ENCODE measurements at regions not wholly inside any gene's neighbourhood (a gene's known extent, or its start where the extent isn't known, plus 50 kb on each side); places are given as distances from the start of the nearest gene placed in this dataset.
A peak's percentile ranks its signal among the peaks of the same experiment; 100 is the strongest.

DNA sequence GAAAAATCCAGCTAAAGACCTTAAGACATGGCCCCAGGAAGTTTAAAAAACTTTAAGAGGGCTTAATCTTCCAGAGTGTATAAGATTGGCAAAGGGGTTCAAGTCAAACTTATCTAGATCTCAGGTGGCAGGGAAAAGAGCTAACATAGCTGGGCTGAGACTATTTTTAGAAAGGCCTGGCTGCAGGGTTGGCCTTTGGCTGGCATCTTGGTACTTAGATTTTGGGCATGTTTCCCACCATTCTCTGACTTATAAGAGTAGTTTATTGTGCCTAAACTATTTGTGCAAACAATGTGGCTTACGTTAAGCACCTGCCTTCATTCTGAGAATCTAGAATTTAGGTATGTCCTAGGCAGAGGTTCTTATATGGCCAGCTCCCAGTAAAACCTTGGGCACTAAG is 214.0 kb upstream of the MIS18BP1 start:
- TF ChIP-seq CTCF (conservative IDR thresholded peaks at IDR 0.05; ENCODE audit: control insufficient read depth, insufficient read depth, low read depth, low read length), result no peak
- no peak for DNase-seq (ENCODE audit: low read depth)
- H3K4me3 ChIP-seq (ENCODE audit: control insufficient read depth, low read depth, low read length), result no peak overlapping the region

GRCh38 chr14:45434221-45434620 is 181.2 kb upstream of the MIS18BP1 start:
- DNase-seq (ENCODE audit: low read depth), result no peak
- TF ChIP-seq CTCF (conservative IDR thresholded peaks at IDR 0.05; ENCODE audit: control insufficient read depth, insufficient read depth, low read depth, low read length), result no peak
- H3K4me3 ChIP-seq (ENCODE audit: control insufficient read depth, low read depth, low read length), result no peak overlapping the region

- peak; percentile 52 for DNase-seq (ENCODE audit: low read depth)
- no peak overlapping the region for H3K4me3 ChIP-seq (ENCODE audit: control insufficient read depth, low read depth, low read length)
- peak; percentile 57 for TF ChIP-seq CTCF (conservative IDR thresholded peaks at IDR 0.05; ENCODE audit: control insufficient read depth, insufficient read depth, low read depth, low read length)
Measured at GRCh38 chr14:45426685-45427282, 173.8 kb upstream of the MIS18BP1 start.

DNA sequence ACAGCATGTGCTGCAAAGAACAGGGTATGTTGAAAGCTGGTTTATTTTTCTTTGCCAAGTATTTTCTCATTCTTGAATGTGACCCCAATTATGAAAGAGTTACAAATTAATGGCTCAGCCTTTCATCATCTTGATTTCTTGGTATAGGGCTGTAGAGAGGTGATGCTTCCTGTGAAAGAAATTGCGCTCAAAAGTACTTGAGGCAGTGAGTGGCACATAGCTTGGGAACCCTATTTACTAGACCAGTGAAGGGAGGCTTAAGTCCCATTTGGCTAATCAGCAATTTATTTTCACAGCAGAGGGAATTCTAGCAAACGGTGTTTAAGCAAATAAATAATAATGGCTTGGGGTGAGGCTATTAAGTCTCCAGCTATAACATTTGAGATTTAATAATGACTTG is 153.9 kb upstream of the MIS18BP1 start:
- no peak for DNase-seq (ENCODE audit: low read depth)
- TF ChIP-seq CTCF (conservative IDR thresholded peaks at IDR 0.05; ENCODE audit: control insufficient read depth, insufficient read depth, low read depth, low read length), result no peak
- no peak overlapping the region for H3K4me3 ChIP-seq (ENCODE audit: control insufficient read depth, low read depth, low read length)

GRCh38 chr14:45400950-45401640 is 148.1 kb upstream of the MIS18BP1 start:
- DNase-seq (ENCODE audit: low read depth), result no peak
- TF ChIP-seq CTCF (conservative IDR thresholded peaks at IDR 0.05; ENCODE audit: control insufficient read depth, insufficient read depth, low read depth, low read length), result no peak
- H3K4me3 ChIP-seq (ENCODE audit: control insufficient read depth, low read depth, low read length), result no peak overlapping the region

DNA sequence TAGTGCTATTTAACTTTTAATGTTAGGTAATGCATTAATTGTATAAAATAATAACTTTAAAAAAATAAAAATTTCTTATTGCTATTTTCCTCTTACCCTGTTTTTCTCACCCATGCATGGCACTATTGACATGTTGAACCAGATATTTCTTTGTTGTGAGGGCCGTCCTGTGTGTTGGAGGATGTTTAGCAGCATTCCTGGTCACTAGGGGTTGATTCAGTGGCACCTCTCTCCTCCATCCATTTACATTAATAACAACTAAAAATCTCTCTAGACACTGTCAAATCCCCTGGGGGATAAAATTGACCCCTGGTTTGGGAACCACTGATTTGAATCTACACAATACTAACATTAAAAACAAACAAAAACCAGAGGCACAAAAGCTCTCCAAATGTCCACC is 147.5 kb upstream of the MIS18BP1 start:
- H3K4me3 ChIP-seq (ENCODE audit: control insufficient read depth, low read depth, low read length), result no peak overlapping the region
- DNase-seq (ENCODE audit: low read depth), result no peak
- no peak for TF ChIP-seq CTCF (conservative IDR thresholded peaks at IDR 0.05; ENCODE audit: control insufficient read depth, insufficient read depth, low read depth, low read length)

Measured in fibroblast of mammary gland (primary cell).